ENCODE measurements at regions not wholly inside any gene's neighbourhood (a gene's known extent, or its start where the extent isn't known, plus 50 kb on each side); places are given as distances from the start of the nearest gene placed in this dataset.

- no peak overlapping the region for H3K4me3 Mint-ChIP-seq (ENCODE audit: unreplicated experiment)
- DNase-seq (ENCODE audit: low spot score): no peak
- H3K36me3 Mint-ChIP-seq (ENCODE audit: low read depth): no peaks in the 10 kb centered on the region
- H3K9me3 Mint-ChIP-seq (ENCODE audit: low read depth): peaks cover 7% of the 10 kb centered on the region
- no peak overlapping the region for H3K27ac Mint-ChIP-seq (ENCODE audit: unreplicated experiment)
- no peak for TF ChIP-seq CTCF (IDR thresholded peaks at IDR 0.05)
- no peaks in the 10 kb centered on the region for H3K27me3 Mint-ChIP-seq (ENCODE audit: low read depth)
- no peaks in the 10 kb centered on the region for H3K4me1 Mint-ChIP-seq (ENCODE audit: low read depth)
Measured at GRCh38 chr16:51816929-51817328, 665.9 kb upstream of the SALL1 start.

- Mint-ChIP-seq H3K4me3 (ENCODE audit: unreplicated experiment) (no peak overlapping the region), H3K27me3 (ENCODE audit: low read depth) (no peaks in the 10 kb centered on the region), H3K4me1 (ENCODE audit: low read depth) (no peaks in the 10 kb centered on the region), H3K36me3 (ENCODE audit: low read depth) (no peaks in the 10 kb centered on the region), H3K27ac (ENCODE audit: unreplicated experiment) (no peak overlapping the region), H3K9me3 (ENCODE audit: low read depth) (peaks cover 7% of the 10 kb centered on the region)
- no peak for DNase-seq (ENCODE audit: low spot score)
- TF ChIP-seq CTCF (IDR thresholded peaks at IDR 0.05): no peak
Measured at GRCh38 chr16:51815523-51815922, 664.5 kb upstream of the SALL1 start.

- Mint-ChIP-seq H3K4me1 (ENCODE audit: low read depth) (no peaks in the 10 kb centered on the region), H3K4me3 (ENCODE audit: unreplicated experiment) (no peak overlapping the region), H3K36me3 (ENCODE audit: low read depth) (no peaks in the 10 kb centered on the region), H3K27ac (ENCODE audit: unreplicated experiment) (no peak overlapping the region), H3K9me3 (ENCODE audit: low read depth) (peaks cover 7% of the 10 kb centered on the region), H3K27me3 (ENCODE audit: low read depth) (no peaks in the 10 kb centered on the region)
- DNase-seq (ENCODE audit: low spot score): no peak
- no peak for TF ChIP-seq CTCF (IDR thresholded peaks at IDR 0.05)
Measured at GRCh38 chr16:51814617-51815016, 663.5 kb upstream of the SALL1 start.

GRCh38 chr16:51813609-51814008 lies 662.5 kb upstream of the SALL1 start:
- no peaks in the 10 kb centered on the region for H3K27me3 Mint-ChIP-seq (ENCODE audit: low read depth)
- peaks cover 7% of the 10 kb centered on the region for H3K9me3 Mint-ChIP-seq (ENCODE audit: low read depth)
- no peaks in the 10 kb centered on the region for H3K36me3 Mint-ChIP-seq (ENCODE audit: low read depth)
- no peaks in the 10 kb centered on the region for H3K4me1 Mint-ChIP-seq (ENCODE audit: low read depth)
- TF ChIP-seq CTCF (IDR thresholded peaks at IDR 0.05): peak; percentile 24
- no peak for DNase-seq (ENCODE audit: low spot score)
- H3K27ac Mint-ChIP-seq (ENCODE audit: unreplicated experiment): no peak overlapping the region
- H3K4me3 Mint-ChIP-seq (ENCODE audit: unreplicated experiment): no peak overlapping the region

GRCh38 chr16:51812945-51813344 lies 661.9 kb upstream of the SALL1 start:
- H3K36me3 Mint-ChIP-seq (ENCODE audit: low read depth): no peaks in the 10 kb centered on the region
- TF ChIP-seq CTCF (IDR thresholded peaks at IDR 0.05): no peak
- H3K27me3 Mint-ChIP-seq (ENCODE audit: low read depth): no peaks in the 10 kb centered on the region
- no peak overlapping the region for H3K27ac Mint-ChIP-seq (ENCODE audit: unreplicated experiment)
- no peaks in the 10 kb centered on the region for H3K4me1 Mint-ChIP-seq (ENCODE audit: low read depth)
- peaks cover 7% of the 10 kb centered on the region for H3K9me3 Mint-ChIP-seq (ENCODE audit: low read depth)
- DNase-seq (ENCODE audit: low spot score): no peak
- no peak overlapping the region for H3K4me3 Mint-ChIP-seq (ENCODE audit: unreplicated experiment)

Data from chondrocyte (in vitro differentiated cells).